ENCODE measurements at regions not wholly inside any gene's neighbourhood (a gene's known extent, or its start where the extent isn't known, plus 50 kb on each side); places are given as distances from the start of the nearest gene placed in this dataset.

DNA sequence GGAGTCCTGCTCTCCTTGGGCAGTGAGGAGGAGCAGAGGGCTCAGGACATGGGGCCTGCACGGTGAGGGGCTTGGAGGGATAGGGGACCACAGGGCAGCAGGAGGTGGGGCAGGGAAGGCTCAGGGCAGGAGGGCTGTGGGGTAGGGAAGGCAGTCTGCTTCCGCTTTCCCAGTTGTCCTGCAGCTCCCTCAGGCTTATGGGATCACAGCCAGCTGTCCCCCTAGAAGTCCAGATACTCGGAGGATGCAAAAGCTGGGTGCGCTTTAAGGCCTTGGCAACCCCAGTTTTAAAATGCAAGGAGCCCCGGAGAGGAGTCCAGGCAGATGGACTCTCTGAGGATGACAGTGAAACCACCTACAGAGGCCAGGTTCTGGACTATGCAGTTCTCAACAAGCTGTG, 299.1 kb upstream of the FOXF1 start:
- no peaks in the 10 kb centered on the region for H3K9me3 ChIP-seq
- TF ChIP-seq, protein P1, sequence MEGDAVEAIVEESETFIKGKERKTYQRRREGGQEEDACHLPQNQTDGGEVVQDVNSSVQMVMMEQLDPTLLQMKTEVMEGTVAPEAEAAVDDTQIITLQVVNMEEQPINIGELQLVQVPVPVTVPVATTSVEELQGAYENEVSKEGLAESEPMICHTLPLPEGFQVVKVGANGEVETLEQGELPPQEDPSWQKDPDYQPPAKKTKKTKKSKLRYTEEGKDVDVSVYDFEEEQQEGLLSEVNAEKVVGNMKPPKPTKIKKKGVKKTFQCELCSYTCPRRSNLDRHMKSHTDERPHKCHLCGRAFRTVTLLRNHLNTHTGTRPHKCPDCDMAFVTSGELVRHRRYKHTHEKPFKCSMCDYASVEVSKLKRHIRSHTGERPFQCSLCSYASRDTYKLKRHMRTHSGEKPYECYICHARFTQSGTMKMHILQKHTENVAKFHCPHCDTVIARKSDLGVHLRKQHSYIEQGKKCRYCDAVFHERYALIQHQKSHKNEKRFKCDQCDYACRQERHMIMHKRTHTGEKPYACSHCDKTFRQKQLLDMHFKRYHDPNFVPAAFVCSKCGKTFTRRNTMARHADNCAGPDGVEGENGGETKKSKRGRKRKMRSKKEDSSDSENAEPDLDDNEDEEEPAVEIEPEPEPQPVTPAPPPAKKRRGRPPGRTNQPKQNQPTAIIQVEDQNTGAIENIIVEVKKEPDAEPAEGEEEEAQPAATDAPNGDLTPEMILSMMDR (IDR thresholded peaks at IDR 0.05), result no peak
- H3K27ac ChIP-seq, result no peak overlapping the region
- H3K4me3 ChIP-seq (ENCODE audit: low read depth in 1 of 2, low read length in 1 of 2), result no peak overlapping the region
- H3K4me1 ChIP-seq (ENCODE audit: control insufficient read depth in 1 of 2, insufficient read depth in 1 of 2, low read depth in 1 of 2, low read length in 1 of 2), result no peaks in the 10 kb centered on the region
- H3K27me3 ChIP-seq, result peaks cover 4% of the 10 kb centered on the region
- H3K36me3 ChIP-seq, result no peaks in the 10 kb centered on the region

DNA sequence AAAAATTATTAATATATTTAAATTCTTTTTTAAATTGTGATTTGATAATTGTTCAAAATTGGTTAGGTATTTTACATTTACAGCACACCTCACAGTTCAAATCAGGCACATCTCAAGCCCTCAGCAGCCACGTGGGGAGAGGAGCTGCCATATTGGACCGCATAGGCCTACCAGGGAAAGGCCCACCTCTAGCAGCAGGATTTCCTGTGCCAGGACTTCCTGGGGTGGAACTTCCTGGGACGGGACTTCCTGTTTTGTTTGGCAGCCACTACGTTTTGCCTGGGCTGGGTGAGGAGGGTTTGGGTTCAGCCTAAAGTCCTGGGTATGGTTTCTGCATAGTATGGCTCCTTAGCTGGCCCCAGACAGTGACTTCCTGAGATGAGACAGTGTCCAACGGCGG, 298.5 kb upstream of the FOXF1 start:
- no peaks in the 10 kb centered on the region for H3K9me3 ChIP-seq
- no peaks in the 10 kb centered on the region for H3K4me1 ChIP-seq (ENCODE audit: control insufficient read depth in 1 of 2, insufficient read depth in 1 of 2, low read depth in 1 of 2, low read length in 1 of 2)
- no peaks in the 10 kb centered on the region for H3K36me3 ChIP-seq
- TF ChIP-seq, protein P1 (IDR thresholded peaks at IDR 0.05), result no peak
- peaks cover 4% of the 10 kb centered on the region for H3K27me3 ChIP-seq
- H3K27ac ChIP-seq, result no peak overlapping the region
- H3K4me3 ChIP-seq (ENCODE audit: low read depth in 1 of 2, low read length in 1 of 2), result no peak overlapping the region

DNA sequence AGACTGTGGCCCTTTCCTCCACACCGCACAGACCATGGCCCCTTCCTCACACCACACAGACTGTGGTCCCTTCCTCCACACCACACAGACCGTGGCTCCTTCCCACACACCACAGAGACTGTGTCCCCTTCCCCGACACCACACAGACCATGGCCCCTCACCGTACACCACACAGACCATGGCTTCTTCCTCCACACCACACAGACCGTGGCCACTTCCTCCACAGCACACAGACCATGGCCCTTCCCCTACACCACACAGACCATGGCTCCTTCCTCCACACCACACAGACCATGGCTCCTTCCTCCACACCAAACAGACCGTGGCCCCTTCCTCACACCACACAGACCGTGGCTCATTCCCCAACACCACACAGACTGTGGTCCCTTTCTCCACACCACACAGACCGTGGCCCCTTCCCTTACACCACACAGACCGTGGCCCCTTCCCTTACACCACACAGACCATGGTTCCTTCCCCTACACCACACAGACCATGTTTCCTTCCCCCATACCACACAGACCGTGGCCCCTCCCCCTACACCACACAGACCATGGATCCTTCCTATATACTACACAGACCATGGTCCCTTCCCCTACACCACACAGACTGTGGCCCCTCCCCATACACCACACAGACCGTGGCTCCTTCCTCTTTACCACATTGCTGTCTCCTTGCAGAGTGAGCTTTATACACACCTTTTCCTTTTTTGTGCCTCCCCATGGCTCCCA, 297.5 kb upstream of the FOXF1 start:
- Histone ChIP-seq H3K4me3 (ENCODE audit: low read depth in 1 of 2, low read length in 1 of 2) (no peak overlapping the region), H3K4me1 (ENCODE audit: control insufficient read depth in 1 of 2, insufficient read depth in 1 of 2, low read depth in 1 of 2, low read length in 1 of 2) (no peaks in the 10 kb centered on the region), H3K27me3 (peaks cover 4% of the 10 kb centered on the region), H3K27ac (no peak overlapping the region), H3K9me3 (no peaks in the 10 kb centered on the region), H3K36me3 (no peaks in the 10 kb centered on the region)
- TF ChIP-seq, protein P1 (IDR thresholded peaks at IDR 0.05), result no peak

DNA sequence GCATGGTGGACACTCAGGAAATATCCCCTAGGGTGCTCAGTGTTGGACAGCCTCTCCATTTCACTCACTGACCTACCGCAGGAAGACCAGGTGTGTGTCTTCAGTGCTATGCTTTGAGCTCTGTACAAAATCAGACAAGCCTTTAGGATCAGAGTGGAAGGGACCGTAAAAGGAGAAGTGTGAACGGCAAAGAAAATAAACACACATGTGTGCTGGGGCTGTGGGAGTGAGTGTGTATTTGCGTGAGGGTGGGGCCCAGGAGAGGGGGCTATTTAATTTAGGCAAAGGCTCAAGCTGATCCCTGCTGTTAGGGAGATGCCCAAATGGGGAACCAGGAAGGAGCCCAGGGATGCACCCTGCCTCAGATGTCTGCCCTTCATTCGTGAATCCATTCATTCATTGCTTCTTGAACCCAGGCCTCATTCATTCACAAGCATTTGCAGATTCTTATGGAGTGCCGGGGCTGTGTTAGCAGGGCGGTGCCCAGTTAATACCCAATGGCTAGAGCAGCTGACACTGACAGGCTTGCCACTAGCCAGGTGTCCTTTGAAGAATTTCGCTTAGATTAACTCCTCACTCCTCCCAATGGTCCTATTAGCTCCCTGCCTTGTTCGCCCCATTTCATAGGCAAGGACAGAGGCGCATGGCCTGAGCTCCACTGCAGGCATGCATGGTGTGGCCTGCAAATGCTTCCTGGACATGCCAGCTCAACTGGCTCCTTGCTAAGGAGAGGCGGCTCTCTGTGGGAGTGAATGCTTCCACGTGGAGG, 296.7 kb upstream of the FOXF1 start:
- H3K27me3 ChIP-seq, result peaks cover 4% of the 10 kb centered on the region
- H3K4me3 ChIP-seq (ENCODE audit: low read depth in 1 of 2, low read length in 1 of 2), result no peak overlapping the region
- TF ChIP-seq, protein P1 (IDR thresholded peaks at IDR 0.05), result no peak
- H3K27ac ChIP-seq, result no peak overlapping the region
- no peaks in the 10 kb centered on the region for H3K4me1 ChIP-seq (ENCODE audit: control insufficient read depth in 1 of 2, insufficient read depth in 1 of 2, low read depth in 1 of 2, low read length in 1 of 2)
- no peaks in the 10 kb centered on the region for H3K9me3 ChIP-seq
- no peaks in the 10 kb centered on the region for H3K36me3 ChIP-seq

DNA sequence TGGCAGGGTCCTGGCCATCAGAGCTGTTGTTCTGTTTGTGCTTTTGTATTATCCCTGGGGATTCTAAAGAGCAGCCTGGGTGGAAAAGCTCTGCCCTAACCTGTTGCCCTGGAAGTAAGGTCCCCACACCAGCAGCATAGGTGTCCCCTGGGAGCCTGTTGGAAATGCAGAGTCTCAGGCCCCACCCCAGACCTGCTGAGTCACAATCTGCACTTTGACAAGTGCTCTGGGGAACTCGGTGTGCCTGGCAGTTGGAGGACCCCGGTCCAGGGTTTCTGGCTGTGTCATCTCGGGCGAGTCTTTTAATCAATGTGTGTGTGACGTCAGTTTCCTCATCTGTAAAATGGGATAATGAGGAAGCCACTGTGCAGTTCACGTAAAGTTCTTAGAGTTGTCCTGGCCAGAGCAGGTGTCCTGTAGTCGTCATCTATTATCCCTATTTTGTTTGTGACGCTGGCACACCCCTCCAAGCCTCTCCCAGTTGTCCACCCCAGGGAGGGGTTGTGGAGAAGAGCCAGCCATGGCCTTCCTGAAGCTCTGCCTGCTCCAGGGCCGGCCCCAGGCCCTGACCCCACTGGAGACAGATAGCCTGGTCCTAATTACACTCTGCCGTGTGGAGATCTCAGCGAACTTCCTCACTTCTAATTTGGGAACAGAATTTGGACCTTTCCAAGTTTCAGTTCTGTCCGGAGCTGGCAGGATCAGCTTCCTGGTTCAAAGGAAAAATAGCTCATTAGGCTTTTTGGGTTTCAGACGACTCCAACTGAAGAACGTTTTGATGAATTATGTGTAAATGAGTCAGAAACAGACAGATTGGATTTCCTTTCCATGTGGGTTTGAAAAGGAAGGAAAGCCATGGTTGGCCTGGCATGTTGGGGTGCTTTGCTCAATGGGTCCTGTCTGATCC, 295.7 kb upstream of the FOXF1 start:
- Histone ChIP-seq H3K36me3 (no peaks in the 10 kb centered on the region), H3K27me3 (no peaks in the 10 kb centered on the region), H3K4me3 (ENCODE audit: low read depth in 1 of 2, low read length in 1 of 2) (no peak overlapping the region), H3K27ac (no peak overlapping the region), H3K4me1 (ENCODE audit: control insufficient read depth in 1 of 2, insufficient read depth in 1 of 2, low read depth in 1 of 2, low read length in 1 of 2) (no peaks in the 10 kb centered on the region), H3K9me3 (no peaks in the 10 kb centered on the region)
- TF ChIP-seq, protein P1 (IDR thresholded peaks at IDR 0.05), result no peak

Data from neutrophil (primary cell).